Testis (tissue), 2 donors: ENCODE measurements at regions not wholly inside any gene's neighbourhood (a gene's known extent, or its start where the extent isn't known, plus 50 kb on each side); places are given as distances from the start of the nearest gene placed in this dataset.

Experiments used
- POLR2A ChIP-seq: fragments of 450-650 bp; IDR thresholded peaks from one replicate; pipeline ENCODE4 v1.6.1; 2017; ENCODE audit warnings: antibody characterized with exemption, mild to moderate bottlenecking, moderate library complexity
- TF ChIP-seq, protein P1 (sequence below), 3 experiments: fragments of 450-650 bp in 2 of 3; fragments of 200-600 bp in 1 of 3; sonication (generic) in 1 of 3; IDR thresholded peaks; one replicate each; pipeline ENCODE4 v1.5.1; 2016 to 2019; ENCODE audit warnings: antibody characterized with exemption in 3 of 3, mild to moderate bottlenecking in 2 of 3, moderate library complexity in 1 of 3

DNA sequence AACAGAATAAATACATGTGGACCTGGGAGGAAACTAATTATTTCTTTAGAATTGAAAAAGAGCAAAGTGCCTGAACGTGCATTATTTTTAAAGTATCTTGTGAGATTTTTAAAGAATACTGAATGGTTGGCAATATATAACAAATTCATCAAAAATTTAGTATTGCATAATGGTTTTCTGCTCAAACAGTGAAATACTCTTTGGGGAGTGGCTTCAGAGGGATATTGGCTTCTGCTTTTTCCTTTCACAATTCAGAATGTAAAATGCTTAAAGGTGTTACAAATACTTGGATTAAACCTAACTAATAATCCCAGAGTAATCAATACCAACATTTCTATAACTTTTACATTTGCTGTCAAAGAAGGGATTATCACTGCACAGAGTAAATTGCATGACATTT lies 379.3 kb upstream of the CHD1 start:
- TF ChIP-seq, protein P1, sequence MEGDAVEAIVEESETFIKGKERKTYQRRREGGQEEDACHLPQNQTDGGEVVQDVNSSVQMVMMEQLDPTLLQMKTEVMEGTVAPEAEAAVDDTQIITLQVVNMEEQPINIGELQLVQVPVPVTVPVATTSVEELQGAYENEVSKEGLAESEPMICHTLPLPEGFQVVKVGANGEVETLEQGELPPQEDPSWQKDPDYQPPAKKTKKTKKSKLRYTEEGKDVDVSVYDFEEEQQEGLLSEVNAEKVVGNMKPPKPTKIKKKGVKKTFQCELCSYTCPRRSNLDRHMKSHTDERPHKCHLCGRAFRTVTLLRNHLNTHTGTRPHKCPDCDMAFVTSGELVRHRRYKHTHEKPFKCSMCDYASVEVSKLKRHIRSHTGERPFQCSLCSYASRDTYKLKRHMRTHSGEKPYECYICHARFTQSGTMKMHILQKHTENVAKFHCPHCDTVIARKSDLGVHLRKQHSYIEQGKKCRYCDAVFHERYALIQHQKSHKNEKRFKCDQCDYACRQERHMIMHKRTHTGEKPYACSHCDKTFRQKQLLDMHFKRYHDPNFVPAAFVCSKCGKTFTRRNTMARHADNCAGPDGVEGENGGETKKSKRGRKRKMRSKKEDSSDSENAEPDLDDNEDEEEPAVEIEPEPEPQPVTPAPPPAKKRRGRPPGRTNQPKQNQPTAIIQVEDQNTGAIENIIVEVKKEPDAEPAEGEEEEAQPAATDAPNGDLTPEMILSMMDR (IDR thresholded peaks at IDR 0.05) = no peak
- no peak for TF ChIP-seq POLR2A
